Erythroblast (primary cell): ENCODE measurements at regions not wholly inside any gene's neighbourhood (a gene's known extent, or its start where the extent isn't known, plus 50 kb on each side); places are given as distances from the start of the nearest gene placed in this dataset.

ENCODE experiments used
- DNase-seq, 2 experiments: peaks; one replicate each; lab custom pipeline; 2025; lab: John Stamatoyannopoulos, UW
- GATA1 ChIP-seq: IDR thresholded peaks from 2 replicates; pipeline ENCODE4 v1.6.1; 2011; ENCODE audit warnings: low read depth, mild to moderate bottlenecking, control low read depth, low read length, moderate library complexity
- POLR2A ChIP-seq: IDR thresholded peaks from 2 replicates; pipeline ENCODE4 v1.6.1; 2011; ENCODE audit warnings: mild to moderate bottlenecking, low read length

DNA sequence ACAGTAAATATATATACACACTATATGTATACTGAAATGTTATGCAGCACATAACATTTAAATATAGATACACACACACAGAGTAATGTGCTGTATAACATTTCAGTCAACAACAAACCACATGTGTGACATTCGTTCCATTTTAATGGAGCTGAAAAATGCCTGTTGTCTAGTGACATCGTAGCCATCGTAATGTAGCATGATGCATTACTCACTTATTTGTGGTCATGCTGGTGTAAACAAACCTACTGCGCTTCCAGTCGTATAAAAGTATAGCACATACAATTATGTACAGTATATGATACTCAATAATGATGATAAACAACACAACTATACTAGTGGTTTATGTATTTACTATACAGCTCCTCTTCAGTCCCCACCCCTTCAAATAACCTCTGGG is 119.0 kb upstream of the SLC38A4 start:
- no peak for TF ChIP-seq GATA1
- TF ChIP-seq POLR2A = no peak
- no peak for DNase-seq

DNA sequence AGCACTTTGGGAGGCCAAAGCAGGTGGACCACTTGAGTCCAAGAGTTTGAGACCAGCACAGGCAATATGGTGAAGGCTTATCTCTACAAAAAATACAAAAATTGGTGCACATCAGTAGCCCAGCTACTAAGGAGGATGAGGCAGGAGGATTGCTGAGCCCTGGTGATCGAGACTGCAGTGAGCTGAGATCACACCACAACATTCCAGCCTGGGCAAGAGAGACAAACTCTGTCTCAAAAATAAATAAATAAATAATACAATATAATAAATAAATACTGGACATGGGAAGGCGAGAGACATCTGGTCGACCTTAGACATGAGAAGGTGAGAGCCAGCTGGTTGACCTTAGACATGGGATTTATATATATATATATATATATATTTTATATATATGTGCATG is 119.8 kb upstream of the SLC38A4 start:
- TF ChIP-seq GATA1 (no peak), POLR2A (no peak)
- no peak for DNase-seq

DNA sequence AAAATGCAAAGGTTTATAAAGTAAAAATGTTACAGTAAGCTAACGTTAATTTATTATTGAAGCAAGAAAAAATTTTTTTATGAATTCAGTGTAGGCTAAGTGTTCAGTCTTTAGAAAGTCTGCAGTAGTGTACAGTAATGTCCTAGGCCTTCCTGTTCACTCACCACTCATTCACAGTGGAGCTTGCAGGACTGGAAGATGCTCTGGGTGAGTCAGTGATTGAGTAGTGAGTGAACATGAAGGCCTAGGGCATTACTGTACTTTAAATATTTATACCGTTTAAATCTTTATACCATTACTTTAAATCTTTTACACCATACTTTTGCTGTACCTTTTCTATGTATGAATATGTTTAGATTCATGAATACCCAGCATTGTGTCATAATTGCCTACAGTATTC is 120.3 kb upstream of the SLC38A4 start:
- DNase-seq = no peak
- TF ChIP-seq POLR2A (no peak), GATA1 (no peak)

DNA sequence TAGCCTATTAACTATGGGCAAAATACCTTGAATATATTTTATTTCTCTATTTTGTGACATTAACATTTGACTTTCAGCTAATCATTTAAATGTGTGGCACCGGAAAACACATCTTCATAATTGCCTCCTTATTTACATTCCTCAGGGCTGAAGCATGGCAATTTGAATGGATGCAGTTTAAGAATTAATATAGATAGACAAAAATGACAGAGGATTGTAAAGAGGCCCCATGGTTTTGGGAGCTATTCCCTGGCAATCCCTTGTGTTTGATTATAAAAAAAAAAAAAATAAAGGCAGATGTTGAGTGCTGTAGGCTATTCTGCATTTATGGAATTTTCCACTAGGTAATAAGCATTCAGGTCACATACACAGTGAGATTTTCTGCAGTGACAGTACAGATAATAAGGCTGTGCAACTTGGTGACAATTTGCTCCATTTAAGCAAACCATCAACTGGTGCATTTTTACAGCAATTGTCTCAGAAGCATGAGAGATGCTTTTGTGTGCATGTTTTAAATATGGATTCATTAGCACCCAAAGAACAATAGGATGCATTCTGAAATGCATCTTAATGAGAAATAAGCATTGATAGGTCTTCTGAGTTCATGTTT is 123.2 kb upstream of the SLC38A4 start:
- TF ChIP-seq GATA1 (no peak), POLR2A (no peak)

DNA sequence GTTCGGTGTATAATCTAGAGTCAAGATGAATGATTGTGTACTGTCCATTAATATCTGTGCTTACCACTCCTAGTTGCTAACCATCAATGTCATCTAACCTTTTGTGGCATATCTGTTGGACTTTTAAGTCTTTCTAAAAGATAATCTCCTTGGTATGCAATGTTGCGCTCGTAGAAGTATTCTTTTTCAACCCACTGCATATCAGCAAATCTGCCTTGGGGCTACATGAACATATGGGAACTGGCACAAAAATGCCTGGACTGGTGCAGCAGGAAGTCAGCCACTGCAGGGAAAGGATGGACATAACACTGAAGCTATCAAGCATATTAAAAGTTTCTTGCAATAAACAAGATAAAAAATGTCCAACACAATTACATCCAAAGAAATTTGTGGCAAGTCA is 124.3 kb upstream of the SLC38A4 start:
- TF ChIP-seq GATA1 (no peak), POLR2A (no peak)
- no peak for DNase-seq

More for the DNA sequence above, 123.2 kb upstream of the SLC38A4 start:
- DNase-seq = no peak

DNA sequence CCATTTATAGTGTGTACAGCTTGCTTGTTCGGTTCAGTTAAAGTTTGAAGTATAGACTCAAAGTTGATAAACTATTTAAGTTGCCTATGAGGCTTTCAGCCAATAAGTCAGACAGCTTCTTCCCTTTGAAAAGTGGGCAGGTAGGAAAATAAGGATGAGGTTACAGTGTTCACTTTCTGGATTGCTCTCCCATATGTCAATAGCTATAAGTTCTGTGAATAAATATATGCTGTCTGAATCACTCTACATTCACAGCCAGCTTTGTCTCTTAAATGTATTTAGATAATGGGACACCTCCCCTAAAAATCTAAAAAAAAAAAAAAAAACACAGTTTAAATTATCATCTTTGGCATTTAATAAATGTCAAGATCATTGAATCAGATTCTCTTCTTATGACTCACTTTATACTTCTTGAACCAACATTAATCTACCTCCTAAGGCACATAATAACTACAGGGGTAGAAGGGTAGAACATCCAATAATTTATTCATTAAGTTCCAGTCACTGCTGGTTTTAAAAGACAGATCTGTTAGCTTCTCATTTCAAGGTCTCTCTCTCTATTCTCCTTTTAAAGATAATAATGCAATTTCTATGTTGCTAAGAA is 126.4 kb upstream of the PCED1B start:
- no peak for TF ChIP-seq GATA1
- TF ChIP-seq POLR2A = no peak
- no peak for DNase-seq

DNA sequence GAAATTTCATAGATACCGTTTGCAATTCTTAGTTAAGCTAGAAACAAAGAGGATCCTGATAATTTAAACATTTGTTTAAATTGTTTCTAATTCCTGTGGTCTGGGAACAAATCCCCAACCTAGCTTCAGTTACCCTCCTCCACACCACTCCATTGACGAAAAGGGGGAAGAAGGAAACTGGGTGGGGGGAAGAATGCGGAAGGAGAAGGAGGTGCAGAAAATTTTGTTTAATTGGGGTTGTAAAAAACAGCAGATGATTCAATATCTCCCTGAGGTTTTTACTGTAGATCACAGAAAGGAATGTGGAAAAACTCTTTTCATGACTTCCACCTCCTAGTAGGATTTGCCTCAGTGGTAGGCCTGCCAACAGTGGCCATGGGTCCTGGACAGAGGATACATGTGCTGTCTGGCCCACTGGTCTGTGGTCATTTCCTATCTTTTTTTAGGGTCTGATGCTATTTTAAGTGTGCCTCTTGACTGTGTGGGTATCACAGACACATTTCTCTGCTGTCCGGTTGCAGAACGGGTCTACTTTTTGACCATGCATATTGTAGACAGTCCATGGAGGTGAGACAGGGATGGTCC is 122.9 kb upstream of the PCED1B start:
- no peak for TF ChIP-seq POLR2A
- no peak for TF ChIP-seq GATA1
- no peak for DNase-seq

DNA sequence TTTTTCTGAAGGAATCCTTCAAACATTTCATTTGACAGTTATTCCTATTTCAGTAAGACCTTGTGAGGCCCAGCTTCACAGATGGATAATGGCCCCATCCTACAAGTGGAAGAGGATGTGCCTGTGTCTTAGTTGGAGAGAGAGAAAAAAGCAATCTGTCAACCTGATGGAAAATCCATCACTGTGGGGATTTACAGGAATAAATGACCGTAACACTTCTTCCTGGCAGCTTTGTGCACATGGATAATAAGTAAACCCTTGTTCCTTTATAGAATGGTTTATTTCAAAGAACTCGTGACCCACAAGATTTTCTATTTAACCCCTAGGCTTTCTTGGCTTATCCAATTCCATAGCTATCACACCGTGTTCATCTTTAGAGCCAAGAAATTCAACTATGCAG is 121.4 kb upstream of the PCED1B start:
- TF ChIP-seq POLR2A (no peak), GATA1 (no peak)
- no peak for DNase-seq

DNA sequence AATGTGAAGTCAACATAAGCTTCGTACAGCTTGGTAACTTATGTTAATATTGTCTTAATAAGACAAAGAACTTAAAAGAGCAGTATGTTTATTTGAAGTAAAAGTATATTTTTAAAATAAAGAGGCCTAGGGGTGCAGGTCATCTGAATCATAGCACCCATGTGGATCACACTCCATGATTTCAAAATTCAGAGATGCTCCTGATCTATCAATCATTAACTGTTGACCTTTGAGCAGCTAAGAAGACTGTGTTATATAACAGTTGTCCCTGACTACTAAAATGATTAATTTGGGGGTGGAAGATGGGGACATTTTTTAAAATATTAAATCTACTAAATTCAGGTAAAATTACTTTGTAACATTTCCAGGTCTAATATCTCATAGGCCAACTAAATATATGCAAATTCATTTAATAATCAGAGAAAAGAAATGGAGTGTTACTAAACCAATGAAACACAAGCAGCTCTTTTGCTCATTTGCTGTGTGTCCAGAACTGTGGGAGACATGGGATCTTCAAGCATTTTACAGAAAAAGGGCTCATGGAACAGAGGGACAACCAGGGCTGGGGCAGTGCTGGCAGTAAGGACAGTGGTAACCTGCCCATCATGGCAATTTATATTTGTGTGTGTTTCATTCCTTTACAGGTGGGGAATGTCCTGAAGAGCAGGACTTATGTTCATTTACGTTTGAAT is 120.7 kb upstream of the PCED1B start:
- TF ChIP-seq GATA1 = no peak
- TF ChIP-seq POLR2A = no peak
- DNase-seq = no peak

DNA sequence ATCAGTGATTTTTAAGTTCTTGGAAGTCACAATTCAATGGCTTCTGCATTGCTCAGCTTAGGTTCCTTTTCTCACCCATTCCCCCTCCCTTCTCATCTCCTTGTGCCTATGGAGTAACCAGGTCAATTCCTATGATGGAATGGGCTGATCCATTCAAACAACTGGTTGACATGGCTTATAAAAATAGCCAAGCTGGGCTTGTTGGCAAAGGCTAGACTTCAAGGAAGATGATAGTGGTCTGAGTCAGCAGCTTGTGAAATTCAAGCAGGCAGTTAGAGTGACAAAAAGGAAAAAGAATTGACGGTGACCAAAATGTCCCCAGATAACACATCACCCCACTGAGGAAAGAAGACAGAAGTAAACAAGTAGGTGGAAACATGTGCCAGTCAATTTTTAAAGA is 119.9 kb upstream of the PCED1B start:
- TF ChIP-seq POLR2A (no peak), GATA1 (no peak)
- DNase-seq = no peak

DNA sequence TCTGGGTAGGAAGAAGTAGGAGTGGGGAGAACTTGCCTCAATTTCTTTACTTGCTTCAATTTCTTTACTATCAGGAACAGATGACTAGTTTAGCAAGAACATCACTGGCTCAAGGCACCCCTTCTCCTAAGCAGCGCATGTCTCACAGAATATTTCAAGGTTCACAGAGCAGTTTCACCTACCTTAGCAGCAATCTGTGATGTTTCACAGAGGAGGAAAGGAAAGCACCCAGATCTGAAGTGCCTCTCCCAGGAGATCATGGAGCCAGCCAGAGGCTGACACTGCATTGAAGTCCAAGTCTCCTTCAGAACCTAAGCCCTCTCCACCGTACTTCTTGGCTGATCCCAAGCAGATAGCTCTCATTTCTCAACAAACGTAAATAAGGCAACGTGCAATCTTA is 118.7 kb upstream of the PCED1B start:
- TF ChIP-seq GATA1 (no peak), POLR2A (no peak)
- no peak for DNase-seq

DNA sequence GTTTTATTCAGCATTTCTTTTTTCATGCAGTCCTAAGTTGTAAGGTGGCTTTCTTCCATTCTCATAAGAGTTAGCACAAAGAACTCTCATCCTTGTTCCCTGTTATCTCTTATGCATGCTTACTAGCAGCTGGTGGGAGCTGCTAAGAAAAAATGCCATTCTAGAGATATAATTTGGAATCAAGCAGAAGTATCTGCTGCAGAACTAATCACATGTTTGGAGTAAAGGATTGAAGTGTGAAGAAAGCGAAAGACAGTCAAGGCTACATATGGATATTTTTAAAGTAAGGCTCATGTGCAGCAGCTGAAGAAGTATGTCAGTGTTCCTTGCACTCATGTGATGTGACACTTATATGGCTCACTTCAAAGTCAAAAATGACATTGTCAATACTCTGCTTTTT is 116.2 kb upstream of the PCED1B start:
- TF ChIP-seq POLR2A (no peak), GATA1 (no peak)
- no peak for DNase-seq

DNA sequence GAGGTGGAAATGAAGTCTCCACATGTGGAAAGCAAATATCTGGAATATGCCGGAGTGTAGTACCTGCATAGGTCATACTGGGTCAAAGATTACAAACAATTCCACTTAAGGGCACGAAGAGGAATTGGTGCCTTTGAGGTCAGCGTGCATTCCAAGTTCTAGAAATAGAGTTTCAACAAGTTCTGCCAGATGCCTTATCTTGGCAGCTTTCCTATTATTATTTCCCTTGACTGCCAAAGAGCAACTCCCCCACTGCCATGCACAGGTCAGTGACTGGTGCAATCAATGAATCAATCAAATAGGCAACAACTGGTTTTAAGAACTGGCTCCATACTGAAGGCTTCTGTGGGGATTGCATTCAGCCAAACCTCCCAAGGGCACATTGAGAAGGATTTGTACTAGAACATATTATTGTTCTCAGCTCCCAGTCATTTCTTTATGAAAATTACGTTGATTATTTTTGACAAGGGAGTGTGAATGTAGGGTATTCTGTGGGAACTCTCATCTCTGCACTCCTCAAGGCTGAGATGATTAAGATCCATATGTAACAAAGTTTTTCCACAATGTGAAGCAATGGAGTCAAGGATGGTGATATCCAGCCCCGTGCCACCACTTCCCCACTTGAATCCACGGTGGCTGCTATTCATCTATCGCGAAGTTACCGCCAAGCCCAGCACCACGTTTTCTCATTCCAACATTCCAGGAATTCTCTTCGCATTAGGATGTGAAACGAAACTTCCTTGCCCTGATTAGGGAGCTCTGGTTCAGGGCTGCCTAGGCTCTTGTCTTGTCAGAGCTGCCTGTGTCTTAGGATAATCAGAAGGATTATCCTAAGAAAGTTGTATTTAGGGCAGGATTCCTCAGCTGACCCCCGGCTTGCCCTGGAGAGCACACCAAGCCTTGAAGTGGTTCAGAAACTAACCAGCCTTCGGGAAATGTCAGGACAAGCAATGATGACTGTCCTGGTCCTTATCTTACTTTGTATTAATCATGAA is 115.1 kb upstream of the PCED1B start:
- DNase-seq = no peak
- TF ChIP-seq GATA1 (no peak), POLR2A (no peak)
